ENCODE measurements at regions not wholly inside any gene's neighbourhood (a gene's known extent, or its start where the extent isn't known, plus 50 kb on each side); places are given as distances from the start of the nearest gene placed in this dataset.

- TF ChIP-seq CTCF (IDR thresholded peaks at IDR 0.05 in 2 of 3, conservative IDR thresholded peaks at IDR 0.05 in 1 of 3; ENCODE audit: control insufficient read depth in 2 of 3, extremely low read depth in 1 of 3, insufficient read depth in 1 of 3, low read depth in 3 of 3, low read length in 3 of 3), result no peak
- no peak for TF ChIP-seq CREB1 (IDR thresholded peaks at IDR 0.05; ENCODE audit: low read depth)
- TF ChIP-seq IRF3 (IDR thresholded peaks at IDR 0.05), result no peak
- no peak for TF ChIP-seq ZNF207 (IDR thresholded peaks at IDR 0.05; ENCODE audit: borderline replicate concordance)
- TF ChIP-seq IRF4 (IDR thresholded peaks at IDR 0.05; ENCODE audit: low read depth, low read length), result no peak
Measured at GRCh38 chr1:98066911-98067310, 146.1 kb upstream of the DPYD start (continued).

- H3K9ac ChIP-seq (ENCODE audit: control insufficient read depth, insufficient read depth, low read length), result no peak overlapping the region
- H3K4me2 ChIP-seq (ENCODE audit: control insufficient read depth, insufficient read depth), result no peak overlapping the region
- H3K4me3 ChIP-seq, result no peak overlapping the region
- intact Hi-C loops (cut with micrococcal nuclease; ENCODE audit: unreplicated experiment), result loop anchor here (10.0 kb wide), 1 partner anchor 1825 kb away; no protein-coding TSS in a partner anchor
- no peaks in the 10 kb centered on the region for H3K4me1 ChIP-seq (ENCODE audit: control insufficient read depth, insufficient read depth, low read length)
- H3K36me3 ChIP-seq (ENCODE audit: control insufficient read depth in 2 of 2, insufficient read depth in 2 of 2, low read length in 1 of 2), result no peaks in the 10 kb centered on the region
- H4K20me1 ChIP-seq (ENCODE audit: control insufficient read depth, insufficient read depth), result no peaks in the 10 kb centered on the region
- BruUV-seq (replicated peaks), result no TSS peak
- ChIA-PET SMC1A (ENCODE audit: uncharacterized antibody, unreplicated experiment) (interaction anchor here (0.7 to 1.3 kb wide), 4 partner anchors 37 to 1073 kb away, joined by 3 read pairs; no protein-coding TSS in a partner anchor), RAD21 (ENCODE audit: unreplicated experiment) (no interaction called here), CTCF (interaction anchor here (0.7 to 1.4 kb wide), 3 partner anchors 318 to 921 kb away, joined by 3 to 5 read pairs (median 4); no protein-coding TSS in a partner anchor), POLR2A (no interaction called here)
- DNase-seq (ENCODE audit: low read depth, low spot score) (no peak), ATAC-seq (no peak), FAIRE-seq (no peak)
- in situ Hi-C loops (cut with MboI), result loop anchor here (5.0 kb wide), 1 partner anchor 1087 kb away; no protein-coding TSS in a partner anchor
- H3K27me3 ChIP-seq (replicated peaks in 1 of 2; ENCODE audit: control insufficient read depth in 2 of 2, insufficient read depth in 2 of 2, low read length in 1 of 2), result no peaks in the 10 kb centered on the region
- no peaks in the 10 kb centered on the region for H3K79me2 ChIP-seq (ENCODE audit: control insufficient read depth, insufficient read depth, low read length)
- WGBS (ENCODE audit: insufficient coverage, insufficient replicate concordance, low lambda C conversion rate, missing lambda C conversion rate), result 40% methylated on average over 1 of the region's 1 CpG
- H2AFZ ChIP-seq (ENCODE audit: control insufficient read depth, low read depth, low read length), result no peak overlapping the region
- H3K9me3 ChIP-seq (replicated peaks; ENCODE audit: control insufficient read depth, insufficient read depth, low read length), result no peaks in the 10 kb centered on the region
- no peak overlapping the region for H3K27ac ChIP-seq (ENCODE audit: control insufficient read depth, insufficient read depth)
- no peak for TF ChIP-seq TCF7 (IDR thresholded peaks at IDR 0.05; ENCODE audit: borderline replicate concordance)
- TF ChIP-seq RCOR1 (conservative IDR thresholded peaks at IDR 0.05; ENCODE audit: low read depth, low read length), result no peak
- TF ChIP-seq MEF2B (IDR thresholded peaks at IDR 0.05; ENCODE audit: partially characterized antibody, poor library complexity, severe bottlenecking), result no peak
- no peak for TF ChIP-seq RUNX3 (IDR thresholded peaks at IDR 0.05; ENCODE audit: low read length)
- no peak for TF ChIP-seq CREB1 (IDR thresholded peaks at IDR 0.05; ENCODE audit: low read depth)
- TF ChIP-seq ZNF207 (IDR thresholded peaks at IDR 0.05; ENCODE audit: borderline replicate concordance), result no peak
- TF ChIP-seq CHD2 (IDR thresholded peaks at IDR 0.05; ENCODE audit: borderline replicate concordance, low read depth, low read length), result no peak
- no peak for TF ChIP-seq RELB (IDR thresholded peaks at IDR 0.05; ENCODE audit: low read depth)
- TF ChIP-seq ZNF384 (IDR thresholded peaks at IDR 0.05; ENCODE audit: borderline replicate concordance, low read depth, low read length), result no peak
- TF ChIP-seq EGR1 (IDR thresholded peaks at IDR 0.05; ENCODE audit: borderline replicate concordance in 1 of 2, low read depth in 2 of 2, low read length in 2 of 2), result no peak
- no peak for TF ChIP-seq NFYA (IDR thresholded peaks at IDR 0.05; ENCODE audit: borderline replicate concordance, low read depth, low read length)
- no peak for TF ChIP-seq NR2C2 (IDR thresholded peaks at IDR 0.05; ENCODE audit: borderline replicate concordance, control insufficient read depth, insufficient read length, low read depth)
- TF ChIP-seq SP1 (IDR thresholded peaks at IDR 0.05; ENCODE audit: low read depth, low read length), result no peak
- TF ChIP-seq RFX5 (IDR thresholded peaks at IDR 0.05; ENCODE audit: low read depth, low read length), result no peak
- TF ChIP-seq FOXK2 (IDR thresholded peaks at IDR 0.05), result no peak
- TF ChIP-seq CREM (IDR thresholded peaks at IDR 0.05; ENCODE audit: low read depth), result no peak
Measured at GRCh38 chr1:98059620-98060019, 138.8 kb upstream of the DPYD start.

All from GM12878 (cell line).